ENCODE measurements at regions not wholly inside any gene's neighbourhood (a gene's known extent, or its start where the extent isn't known, plus 50 kb on each side); places are given as distances from the start of the nearest gene placed in this dataset.

- TF ChIP-seq CTCF (IDR thresholded peaks at IDR 0.05; ENCODE audit: insufficient read depth, low read depth, low read length, missing control alignments), result no peak
- no peak for DNase-seq (ENCODE audit: low read depth)
Measured at GRCh38 chr15:38614621-38615020, 50.0 kb upstream of the RASGRP1 start.

DNA sequence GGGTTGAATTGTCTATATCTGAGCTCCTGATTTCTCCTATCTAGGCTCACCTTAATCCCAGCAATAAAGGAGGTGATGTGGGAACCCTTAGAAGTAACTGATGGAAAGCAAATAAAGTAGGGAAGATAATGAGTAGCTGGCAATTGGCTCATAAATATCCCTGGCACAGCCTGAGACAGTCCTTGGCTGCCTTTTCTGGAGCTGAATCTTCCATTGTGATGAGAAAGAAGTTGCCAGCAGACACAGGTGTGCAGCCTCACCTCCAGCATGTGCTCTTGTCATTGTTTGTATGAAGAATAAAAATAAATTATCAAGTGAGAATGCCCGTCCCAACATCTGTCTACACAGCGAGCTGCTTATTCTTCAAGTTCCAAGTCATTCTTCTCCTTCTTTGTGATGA, 53.2 kb upstream of the RASGRP1 start:
- no peak for TF ChIP-seq CTCF (IDR thresholded peaks at IDR 0.05; ENCODE audit: insufficient read depth, low read depth, low read length, missing control alignments)
- H3K4me3 ChIP-seq (ENCODE audit: low read depth, low read length), result no peak overlapping the region

More at GRCh38 chr15:38614621-38615020, 50.0 kb upstream of the RASGRP1 start:
- H3K4me3 ChIP-seq (ENCODE audit: low read depth, low read length), result no peak overlapping the region

DNA sequence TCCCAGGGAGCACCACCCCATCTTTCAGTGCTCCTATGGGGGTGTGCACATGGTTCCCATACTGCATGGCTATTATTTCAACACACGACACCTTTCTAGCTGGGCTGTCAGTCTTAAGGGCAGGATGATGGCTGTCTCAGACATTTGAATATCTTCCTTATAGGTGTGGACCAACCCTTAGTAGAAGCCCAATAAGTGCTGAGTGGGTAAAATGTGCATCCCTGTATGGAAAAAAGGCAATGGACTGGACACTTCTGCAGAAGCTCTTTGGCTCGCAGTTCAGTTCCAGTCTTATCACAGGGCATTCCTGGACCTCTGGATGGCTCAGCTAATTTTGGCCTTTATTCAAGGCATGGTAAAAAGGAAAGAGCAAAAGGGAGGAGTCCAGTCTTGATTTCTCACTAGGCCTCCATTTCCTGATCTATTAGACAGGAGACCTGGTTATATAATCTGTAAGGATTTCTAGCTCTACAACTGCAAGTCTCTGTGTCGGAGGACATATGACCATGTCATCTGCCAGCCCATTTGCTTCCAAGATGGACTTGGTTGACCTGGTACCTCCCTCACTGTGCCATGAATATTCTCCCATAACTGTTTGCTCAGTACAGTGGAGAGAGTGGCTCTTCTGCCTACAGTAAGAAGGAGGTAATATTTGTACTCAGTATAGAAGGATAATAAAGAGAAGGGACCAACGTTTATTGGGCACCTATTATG, 53.8 kb upstream of the RASGRP1 start:
- TF ChIP-seq CTCF (IDR thresholded peaks at IDR 0.05; ENCODE audit: insufficient read depth, low read depth, low read length, missing control alignments), result no peak
- no peak for DNase-seq (ENCODE audit: low read depth)
- no peak overlapping the region for H3K4me3 ChIP-seq (ENCODE audit: low read depth, low read length)

More for the DNA sequence above, 53.2 kb upstream of the RASGRP1 start:
- DNase-seq (ENCODE audit: low read depth), result no peak

DNA sequence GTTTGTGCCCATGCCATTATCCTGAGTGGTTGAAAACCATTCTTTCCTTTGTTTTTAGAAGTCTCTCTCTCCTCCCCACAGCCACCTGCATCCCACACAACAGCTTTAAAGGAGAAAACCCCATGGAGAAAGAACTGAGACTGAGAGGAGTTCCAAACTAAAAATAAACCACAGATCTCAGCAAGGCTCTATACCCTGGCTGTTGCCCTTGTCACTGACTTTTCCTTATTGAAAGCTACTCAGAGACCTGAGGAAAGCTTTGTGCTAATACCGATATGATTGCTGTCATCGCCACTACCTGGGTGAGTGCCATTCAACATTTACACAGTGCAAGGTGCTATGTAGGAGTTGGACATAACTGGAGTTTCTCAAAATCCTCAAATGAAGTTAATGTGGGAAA, 55.5 kb upstream of the RASGRP1 start:
- DNase-seq (ENCODE audit: low read depth), result no peak
- no peak overlapping the region for H3K4me3 ChIP-seq (ENCODE audit: low read depth, low read length)
- no peak for TF ChIP-seq CTCF (IDR thresholded peaks at IDR 0.05; ENCODE audit: insufficient read depth, low read depth, low read length, missing control alignments)

- no peak for DNase-seq (ENCODE audit: low read depth)
- TF ChIP-seq CTCF (IDR thresholded peaks at IDR 0.05; ENCODE audit: insufficient read depth, low read depth, low read length, missing control alignments), result no peak
- no peak overlapping the region for H3K4me3 ChIP-seq (ENCODE audit: low read depth, low read length)
Measured at GRCh38 chr15:38620851-38621594, 56.4 kb upstream of the RASGRP1 start.

- no peak for DNase-seq (ENCODE audit: low read depth)
- no peak overlapping the region for H3K4me3 ChIP-seq (ENCODE audit: low read depth, low read length)
- TF ChIP-seq CTCF (IDR thresholded peaks at IDR 0.05; ENCODE audit: insufficient read depth, low read depth, low read length, missing control alignments), result no peak
Measured at GRCh38 chr15:38622304-38622703, 57.7 kb upstream of the RASGRP1 start.

All from GM12865 (cell line).